SH-SY5Y (cell line): ENCODE measurements at regions not wholly inside any gene's neighbourhood (a gene's known extent, or its start where the extent isn't known, plus 50 kb on each side); places are given as distances from the start of the nearest gene placed in this dataset.

Experiments
- GATA2 ChIP-seq: IDR thresholded peaks from 2 replicates; pipeline ENCODE4 v1.6.1; 2011; ENCODE audit warnings: mild to moderate bottlenecking, low read depth, low read length
- GATA3 ChIP-seq: IDR thresholded peaks from 2 replicates; pipeline ENCODE4 v1.6.1; 2011; ENCODE audit warnings: low read depth, mild to moderate bottlenecking, low read length, moderate library complexity

GRCh38 chr1:88466899-88467580 is 217.0 kb upstream of the PKN2 start:
- TF ChIP-seq GATA2 (no peak), GATA3 (no peak)
